T47D (cell line): ENCODE measurements at regions not wholly inside any gene's neighbourhood (a gene's known extent, or its start where the extent isn't known, plus 50 kb on each side); places are given as distances from the start of the nearest gene placed in this dataset.

Experiments used
- DNase-seq, 2 experiments: peaks; one replicate each; pipeline versions ENCODE4 v3.0.0 to v3.0.0-alpha.2; 2011 to 2012; ENCODE audit warnings: low read depth in 1 of 2, low spot score in 1 of 2
- JUND ChIP-seq: IDR thresholded peaks from 2 replicates; pipeline ENCODE4 v1.6.1; 2012; ENCODE audit warnings: low read depth
- in situ Hi-C: cut with HindIII; loops from 2 replicates; pipeline ENCODE4 v1.10.0; 2016; ENCODE audit warnings: low sequenced_read_pairs, low pct_unique_long_range_greater_than_20kb

GRCh38 chr10:8584666-8585065 lies 530.2 kb downstream of the GATA3 start:
- TF ChIP-seq JUND = no peak
- peak in 1 of 2 experiments; percentile 47 for DNase-seq
- in situ Hi-C loops = no loop called here

- no peak for TF ChIP-seq JUND
- in situ Hi-C loops = no loop called here
- no peak for DNase-seq
Measured at GRCh38 chr10:8586504-8586903, 532.0 kb downstream of the GATA3 start.

GRCh38 chr10:8588135-8588534 lies 533.6 kb downstream of the GATA3 start:
- DNase-seq = no peak
- no peak for TF ChIP-seq JUND
- in situ Hi-C loops = no loop called here

GRCh38 chr10:8590518-8590917 lies 536.0 kb downstream of the GATA3 start:
- in situ Hi-C loops = no loop called here

GRCh38 chr10:8591640-8592039 lies 537.2 kb downstream of the GATA3 start:
- in situ Hi-C loops = no loop called here
- TF ChIP-seq JUND = no peak
- DNase-seq = no peak

More at GRCh38 chr10:8590518-8590917, 536.0 kb downstream of the GATA3 start:
- DNase-seq = no peak
- TF ChIP-seq JUND = no peak

DNA sequence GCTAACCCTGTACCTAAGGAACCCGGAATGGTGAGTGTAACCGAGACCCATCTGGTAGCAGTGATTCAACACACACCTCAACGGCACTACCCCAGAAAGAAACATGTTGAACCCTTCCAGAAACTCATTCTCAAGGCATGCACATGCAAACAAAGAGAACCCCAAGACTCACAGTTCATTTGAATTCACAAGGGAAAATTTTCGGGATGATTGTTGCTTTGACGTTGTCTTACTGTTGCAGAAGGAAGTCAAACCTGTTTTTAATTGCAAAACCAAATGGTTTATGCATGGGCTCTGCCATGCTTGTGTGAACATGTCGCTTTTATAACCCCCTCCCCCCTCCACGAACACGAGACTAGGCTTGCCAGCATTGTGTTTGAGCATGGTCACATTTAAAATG lies 539.7 kb downstream of the GATA3 start:
- in situ Hi-C loops = no loop called here
- peak in 1 of 2 experiments; percentile 71 for DNase-seq

DNA sequence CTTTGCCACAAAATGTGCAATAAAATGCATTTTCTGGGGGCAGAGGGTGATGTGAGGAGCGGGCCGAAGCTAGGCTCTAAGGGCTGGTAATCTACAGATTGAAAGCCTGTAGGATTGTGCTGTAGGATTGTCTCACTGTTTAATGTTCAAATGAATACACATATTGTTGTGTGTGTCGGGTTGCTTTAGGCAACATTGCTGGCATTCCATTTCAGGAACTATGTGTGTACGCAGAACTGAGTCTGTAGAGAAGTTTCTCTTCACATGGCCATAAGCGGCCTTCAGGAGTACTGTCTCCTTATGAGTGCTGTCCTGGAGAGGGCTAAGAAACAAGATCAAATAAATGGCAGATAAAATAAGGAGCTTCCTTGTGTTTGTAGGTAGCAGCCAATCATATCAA lies 540.2 kb downstream of the GATA3 start:
- DNase-seq = peak; percentile 37 to 93
- in situ Hi-C loops = no loop called here
- TF ChIP-seq JUND = peak; percentile 54; the same call in 1 of the 2 replicates

More for the DNA sequence above, 539.7 kb downstream of the GATA3 start:
- TF ChIP-seq JUND = no peak

DNA sequence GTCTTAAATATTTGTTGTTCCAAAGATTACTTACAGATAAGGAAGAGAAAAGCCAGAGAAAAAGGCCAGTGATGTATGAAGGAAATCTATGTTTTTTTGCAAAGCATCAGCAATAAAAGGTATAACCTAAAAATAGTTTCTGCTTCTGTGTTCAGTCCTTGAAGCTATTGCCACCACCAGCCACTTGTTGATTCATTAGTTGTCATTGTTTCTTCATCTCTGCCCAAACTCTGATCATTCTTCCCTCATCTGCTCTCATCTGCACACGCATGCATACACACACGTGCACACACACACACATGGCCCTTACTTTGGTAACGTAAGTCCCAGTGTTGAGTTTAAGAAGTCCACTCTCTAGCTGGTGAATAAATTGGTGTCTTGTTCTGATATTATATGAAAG lies 540.7 kb downstream of the GATA3 start:
- in situ Hi-C loops = no loop called here
- TF ChIP-seq JUND = no peak
- DNase-seq = no peak

- in situ Hi-C loops = no loop called here
- TF ChIP-seq JUND = no peak
- no peak for DNase-seq
Measured at GRCh38 chr10:8596929-8597472, 542.5 kb downstream of the GATA3 start.

- DNase-seq = no peak
- no peak for TF ChIP-seq JUND
- in situ Hi-C loops = no loop called here
Measured at GRCh38 chr10:8600192-8600591, 545.7 kb downstream of the GATA3 start.

GRCh38 chr10:8602821-8603220 lies 548.3 kb downstream of the GATA3 start:
- in situ Hi-C loops = no loop called here
- no peak for DNase-seq
- no peak for TF ChIP-seq JUND

DNA sequence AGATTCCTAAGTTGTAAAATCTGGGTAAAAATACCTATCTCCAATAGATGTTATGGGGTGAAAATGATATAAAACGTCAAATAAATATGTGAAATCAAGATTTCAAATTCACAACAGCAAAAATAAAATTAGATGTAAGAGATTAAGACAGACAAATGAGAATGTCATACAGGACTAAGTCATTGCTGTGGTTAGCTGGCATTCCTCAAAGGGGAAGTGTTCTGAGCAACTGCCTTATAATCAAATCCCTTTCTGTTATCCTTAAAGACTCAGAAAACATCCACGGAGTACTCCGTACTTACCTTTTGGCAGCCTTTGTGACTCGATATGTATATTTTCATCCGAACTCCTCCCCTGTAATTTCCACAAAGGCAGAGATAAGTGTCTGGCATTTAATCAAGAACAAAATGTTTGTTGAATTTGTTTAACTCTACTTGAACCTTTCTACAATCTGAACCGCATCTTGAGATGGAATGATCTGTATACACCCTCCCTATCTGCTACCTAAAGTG lies 559.6 kb downstream of the GATA3 start:
- peak; percentile 48; the same call in 1 of the 2 replicates for TF ChIP-seq JUND
- in situ Hi-C loops = no loop called here
- peak in 1 of 2 experiments; percentile 30 for DNase-seq

DNA sequence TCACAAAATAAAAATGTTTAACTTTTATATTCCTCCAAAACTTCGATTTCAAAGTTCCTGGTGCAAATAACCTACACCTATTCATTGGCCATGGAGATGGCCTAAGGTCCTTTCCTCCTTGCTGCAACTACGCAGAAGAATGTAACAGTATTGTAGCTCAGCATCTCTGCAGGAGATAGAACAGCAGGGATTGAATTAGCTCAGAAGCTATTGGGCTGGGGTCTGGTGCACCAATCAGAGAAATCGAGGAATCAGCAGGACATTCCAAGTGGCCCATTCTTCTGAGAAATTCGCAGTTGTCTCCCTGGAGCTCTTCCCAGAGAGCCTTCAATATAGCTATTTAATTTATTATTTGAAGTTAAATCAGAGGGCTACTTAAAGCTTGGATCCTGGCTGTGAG lies 560.6 kb downstream of the GATA3 start:
- no peak for DNase-seq
- in situ Hi-C loops = no loop called here
- TF ChIP-seq JUND = no peak

DNA sequence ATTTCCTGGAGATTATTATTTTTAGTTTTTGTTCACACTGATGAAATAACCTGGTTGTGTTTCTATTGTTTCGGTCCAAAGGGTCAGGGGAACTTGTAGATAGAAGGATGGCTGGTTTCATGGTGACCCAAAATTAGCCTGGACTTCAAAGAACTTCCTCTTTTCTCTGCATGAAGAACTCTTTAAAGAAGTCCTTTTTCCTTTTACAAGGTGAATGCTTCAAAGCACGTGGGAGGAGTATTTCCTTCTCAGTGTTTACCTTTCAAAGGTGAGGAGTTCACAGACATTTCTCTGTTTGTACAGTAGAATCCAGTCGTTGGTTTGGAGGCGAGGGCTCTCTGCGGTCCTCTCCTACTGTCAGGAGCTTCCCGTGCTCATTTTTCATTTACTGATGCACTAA lies 561.7 kb downstream of the GATA3 start:
- in situ Hi-C loops = no loop called here
- DNase-seq = peak; percentile 14 to 87

More for the DNA sequence above, 561.7 kb downstream of the GATA3 start:
- no peak for TF ChIP-seq JUND
